ENCODE measurements at regions not wholly inside any gene's neighbourhood (a gene's known extent, or its start where the extent isn't known, plus 50 kb on each side); places are given as distances from the start of the nearest gene placed in this dataset.

GRCh38 chr9:119736491-119737454, 367.5 kb upstream of the BRINP1 start:
- DNase-seq: no peak
- in situ Hi-C loops (cut with HindIII; ENCODE audit: low pct_ligation_motif_present, low sequenced_read_pairs): no loop called here
- Histone ChIP-seq H3K4me3 (ENCODE audit: low read depth, low read length) (no peak overlapping the region), H3K36me3 (replicated peaks) (no peaks in the 10 kb centered on the region), H3K27ac (no peak overlapping the region), H3K27me3 (replicated peaks) (no peaks in the 10 kb centered on the region)
- TF ChIP-seq CTCF (IDR thresholded peaks at IDR 0.05; ENCODE audit: low read depth, low read length, missing control alignments): no peak

- Histone ChIP-seq H3K36me3 (replicated peaks) (no peaks in the 10 kb centered on the region), H3K27me3 (replicated peaks) (no peaks in the 10 kb centered on the region), H3K4me3 (ENCODE audit: low read depth, low read length) (no peak overlapping the region), H3K27ac (no peak overlapping the region)
- TF ChIP-seq CTCF (IDR thresholded peaks at IDR 0.05; ENCODE audit: low read depth, low read length, missing control alignments): no peak
- in situ Hi-C loops (cut with HindIII; ENCODE audit: low pct_ligation_motif_present, low sequenced_read_pairs): no loop called here
- DNase-seq: no peak
Observed at GRCh38 chr9:119727988-119728387, 358.8 kb upstream of the BRINP1 start.

- no peaks in the 10 kb centered on the region for H3K27me3 ChIP-seq (replicated peaks)
- in situ Hi-C loops (cut with HindIII; ENCODE audit: low pct_ligation_motif_present, low sequenced_read_pairs): no loop called here
- TF ChIP-seq CTCF (IDR thresholded peaks at IDR 0.05; ENCODE audit: low read depth, low read length, missing control alignments): no peak
- H3K27ac ChIP-seq: no peak overlapping the region
- no peak for DNase-seq
- no peaks in the 10 kb centered on the region for H3K36me3 ChIP-seq (replicated peaks)
- no peak overlapping the region for H3K4me3 ChIP-seq (ENCODE audit: low read depth, low read length)
Observed at GRCh38 chr9:119726035-119726434, 356.8 kb upstream of the BRINP1 start.

GRCh38 chr9:119722384-119722783, 353.1 kb upstream of the BRINP1 start:
- H3K27ac ChIP-seq: no peak overlapping the region
- H3K4me3 ChIP-seq (ENCODE audit: low read depth, low read length): no peak overlapping the region
- no peaks in the 10 kb centered on the region for H3K36me3 ChIP-seq (replicated peaks)
- TF ChIP-seq CTCF (IDR thresholded peaks at IDR 0.05; ENCODE audit: low read depth, low read length, missing control alignments): no peak
- DNase-seq: no peak
- in situ Hi-C loops (cut with HindIII; ENCODE audit: low pct_ligation_motif_present, low sequenced_read_pairs): no loop called here
- no peaks in the 10 kb centered on the region for H3K27me3 ChIP-seq (replicated peaks)

- in situ Hi-C loops (cut with HindIII; ENCODE audit: low pct_ligation_motif_present, low sequenced_read_pairs): no loop called here
- H3K36me3 ChIP-seq (replicated peaks): no peaks in the 10 kb centered on the region
- no peak for DNase-seq
Observed at GRCh38 chr9:119712325-119712724, 343.1 kb upstream of the BRINP1 start.

More at GRCh38 chr9:119712325-119712724, 343.1 kb upstream of the BRINP1 start:
- no peak overlapping the region for H3K4me3 ChIP-seq (ENCODE audit: low read depth, low read length)
- H3K27me3 ChIP-seq (replicated peaks): no peaks in the 10 kb centered on the region
- no peak overlapping the region for H3K27ac ChIP-seq
- no peak for TF ChIP-seq CTCF (IDR thresholded peaks at IDR 0.05; ENCODE audit: low read depth, low read length, missing control alignments)

All from brain microvascular endothelial cell (primary cell).